GM19025 (cell line): ENCODE measurements at regions not wholly inside any gene's neighbourhood (a gene's known extent, or its start where the extent isn't known, plus 50 kb on each side); places are given as distances from the start of the nearest gene placed in this dataset.

ENCODE experiments used
- ATAC-seq: cut with Tn5 transposase; IDR thresholded peaks from one replicate; pipeline ENCODE4 v1.9.1; 2021; ENCODE audit warnings: mild to moderate bottlenecking, low read depth, moderate library complexity; ENCODE audit not compliant: unreplicated experiment

GRCh38 chr16:89027281-89027680 lies 50.3 kb upstream of the CBFA2T3 start:
- ATAC-seq, result no peak

GRCh38 chr16:89031715-89032659 lies 55.0 kb upstream of the CBFA2T3 start:
- peak; percentile 79 for ATAC-seq

- ATAC-seq, result no peak
These were observed 56.3 kb upstream of the CBFA2T3 start for GRCh38 chr16:89033304-89033703.

- no peak for ATAC-seq
These were observed 57.0 kb upstream of the CBFA2T3 start for GRCh38 chr16:89033796-89034572.

GRCh38 chr16:89034573-89034961 lies 57.6 kb upstream of the CBFA2T3 start:
- ATAC-seq, result no peak

GRCh38 chr16:89034971-89035668 lies 58.1 kb upstream of the CBFA2T3 start:
- ATAC-seq, result no peak

- no peak for ATAC-seq
These were observed 57.7 kb upstream of the ACSF3 start for GRCh38 chr16:89035669-89036570.

GRCh38 chr16:89036776-89037175 lies 56.9 kb upstream of the ACSF3 start:
- ATAC-seq, result no peak

GRCh38 chr16:89037261-89038152 lies 56.1 kb upstream of the ACSF3 start:
- no peak for ATAC-seq

- ATAC-seq, result no peak
These were observed 55.4 kb upstream of the ACSF3 start for GRCh38 chr16:89038221-89038721.

GRCh38 chr16:89038811-89039735 lies 54.6 kb upstream of the ACSF3 start:
- ATAC-seq, result no peak

- no peak for ATAC-seq
These were observed 53.9 kb upstream of the ACSF3 start for GRCh38 chr16:89039756-89040155.

- ATAC-seq, result no peak
These were observed 53.3 kb upstream of the ACSF3 start for GRCh38 chr16:89040391-89040790.

- ATAC-seq, result no peak
These were observed 52.6 kb upstream of the ACSF3 start for GRCh38 chr16:89040861-89041570.

GRCh38 chr16:89041571-89042481 lies 51.8 kb upstream of the ACSF3 start:
- ATAC-seq, result no peak
